H1 (cell line): ENCODE measurements at regions not wholly inside any gene's neighbourhood (a gene's known extent, or its start where the extent isn't known, plus 50 kb on each side); places are given as distances from the start of the nearest gene placed in this dataset.
A peak's percentile ranks its signal among the peaks of the same experiment; 100 is the strongest.

ENCODE experiments used
- CTCF ChIA-PET: fragments of 300-600 bp; sonication (Branson Sonifier 250); formaldehyde crosslinking; loops from one replicate; lab custom pipeline; 2021; ENCODE audit not compliant: partially characterized antibody; lab: Charles Lee
- POLR2A ChIA-PET: fragments of 300-600 bp; sonication (Branson Sonifier 250); formaldehyde crosslinking; loops from one replicate; lab custom pipeline; 2021; ENCODE audit warnings: inconsistent platforms; ENCODE audit not compliant: partially characterized antibody; lab: Charles Lee
- DNase-seq, 2 experiments: peaks; one replicate each; pipeline versions ENCODE4 v3.0.0 to v3.0.0-alpha.2; 2010 to 2022; ENCODE audit warnings: low spot score in 2 of 2, low read depth in 1 of 2, mixed read lengths in 1 of 2
- FAIRE-seq: peaks from 2 replicates; lab custom pipeline; 2011; peaks lifted over from hg19 to GRCh38; lab: Jason Lieb, UNC
- H2AFZ ChIP-seq: 2 replicates; pipeline ENCODE4 v1.8.1; 2012; ENCODE audit warnings: low read length, inconsistent platforms
- H2AK5ac ChIP-seq: 2 replicates; pipeline ENCODE4 v1.6.1; 2013; ENCODE audit warnings: low read depth, low read length
- H2BK120ac ChIP-seq: replicated peaks from 2 replicates; pipeline ENCODE3; 2013; ENCODE audit warnings: low read depth, low read length, inconsistent platforms
- H2BK12ac ChIP-seq: 2 replicates; pipeline ENCODE4 v1.6.1; 2013; ENCODE audit warnings: low read depth, low read length
- H2BK15ac ChIP-seq: 2 replicates; pipeline ENCODE4 v1.6.1; 2013; ENCODE audit warnings: low read length
- H2BK20ac ChIP-seq: 2 replicates; pipeline ENCODE4 v1.6.1; 2013; ENCODE audit warnings: low read length
- H2BK5ac ChIP-seq: 2 replicates; pipeline ENCODE4 v1.6.1; 2013; ENCODE audit warnings: low read depth, low read length
- H3K14ac ChIP-seq: 2 replicates; pipeline ENCODE4 v1.6.1; 2013; ENCODE audit warnings: inconsistent platforms; ENCODE audit not compliant: insufficient read length
- H3K18ac ChIP-seq: 2 replicates; pipeline ENCODE4 v1.6.1; 2013; ENCODE audit warnings: low read length; ENCODE audit errors: extremely low read depth
- H3K23ac ChIP-seq: 2 replicates; pipeline ENCODE4 v1.6.1; 2013; ENCODE audit warnings: inconsistent platforms; ENCODE audit not compliant: insufficient read length
- H3K23me2 ChIP-seq: 2 replicates; pipeline ENCODE4 v1.6.1; 2013; ENCODE audit warnings: low read depth, low read length
- H3K27ac ChIP-seq: 2 replicates; pipeline ENCODE4 v1.6.1; 2011; ENCODE audit warnings: low read depth, low read length, inconsistent platforms
- H3K27me3 ChIP-seq, 4 experiments: replicated peaks in 1 of 4; 1 replicate in 1 of 4; 2 replicates in 3 of 4; pipeline versions ENCODE4 v1.6.1 to v1.8.1; 2011 to 2013; ENCODE audit warnings: low read length in 3 of 4, mild to moderate bottlenecking in 3 of 4, inconsistent platforms in 2 of 4, mixed read lengths in 2 of 4, moderate library complexity in 1 of 4; ENCODE audit not compliant: control insufficient read depth in 3 of 4, insufficient read depth in 3 of 4; ENCODE audit errors: extremely low read depth in 1 of 4
- H3K36me3 ChIP-seq, 4 experiments: 2 replicates each; pipeline versions ENCODE4 v1.6.1 to v1.8.1; 2011 to 2013; ENCODE audit warnings: mild to moderate bottlenecking in 4 of 4, low read length in 3 of 4, moderate library complexity in 2 of 4, control low read depth in 1 of 4, inconsistent platforms in 1 of 4; ENCODE audit not compliant: insufficient read depth in 4 of 4, control insufficient read depth in 2 of 4
- H3K4ac ChIP-seq: replicated peaks from 2 replicates; pipeline ENCODE3; 2013; ENCODE audit warnings: low read length, low read depth, mixed read lengths, inconsistent platforms; ENCODE audit not compliant: insufficient read length
- H3K4me1 ChIP-seq, 4 experiments: replicated peaks in 1 of 4; 1 replicate in 1 of 4; 2 replicates in 3 of 4; pipeline versions ENCODE4 v1.6.1 to v1.8.1; 2011 to 2013; ENCODE audit warnings: low read length in 3 of 4, inconsistent platforms in 2 of 4, mixed read lengths in 1 of 4; ENCODE audit not compliant: insufficient read depth in 4 of 4, control insufficient read depth in 3 of 4
- H3K4me2 ChIP-seq, 2 experiments: 2 replicates each; pipeline versions ENCODE4 v1.6.1 to v1.8.1; 2011 to 2013; ENCODE audit warnings: low read depth in 2 of 2, low read length in 2 of 2, control low read depth in 1 of 2, inconsistent platforms in 1 of 2, mild to moderate bottlenecking in 1 of 2; ENCODE audit not compliant: insufficient read depth in 1 of 2
- H3K4me3 ChIP-seq, 4 experiments: fragments of 200-600, 300-600 bp in 1 of 4; sonication (generic), shearing (Covaris generic), sonication (Bioruptor Twin) in 1 of 4; 2 replicates each; pipeline versions ENCODE4 v1.5.1 to v1.8.1; 2011 to 2016; ENCODE audit warnings: low read length in 4 of 4, low read depth in 3 of 4, control low read depth in 2 of 4, inconsistent platforms in 2 of 4, mild to moderate bottlenecking in 2 of 4, mixed read lengths in 1 of 4, moderate library complexity in 1 of 4; ENCODE audit not compliant: insufficient read depth in 2 of 4; ENCODE audit errors: extremely low read depth in 1 of 4
- H3K56ac ChIP-seq: replicated peaks from 2 replicates; pipeline ENCODE3; 2013; ENCODE audit warnings: low read depth, mild to moderate bottlenecking, mixed read lengths, low read length, inconsistent platforms; ENCODE audit not compliant: insufficient read length
- H3K79me1 ChIP-seq: 2 replicates; pipeline ENCODE4 v1.6.1; 2013; ENCODE audit warnings: low read depth, low read length, control low read depth
- H3K79me2 ChIP-seq, 2 experiments: 2 replicates each; pipeline versions ENCODE4 v1.6.1 to v1.8.1; 2012 to 2013; ENCODE audit warnings: low read length in 2 of 2, mild to moderate bottlenecking in 2 of 2, inconsistent platforms in 1 of 2; ENCODE audit not compliant: insufficient read depth in 2 of 2, control insufficient read depth in 1 of 2
- H3K9ac ChIP-seq, 4 experiments: replicated peaks in 1 of 4; 1 replicate in 1 of 4; 2 replicates in 3 of 4; pipeline versions ENCODE4 v1.6.1 to v1.8.1; 2011 to 2013; ENCODE audit warnings: low read depth in 3 of 4, low read length in 3 of 4, control low read depth in 2 of 4, mild to moderate bottlenecking in 2 of 4, moderate library complexity in 2 of 4, inconsistent platforms in 1 of 4; ENCODE audit errors: extremely low read depth in 1 of 4
- H3K9me3 ChIP-seq, 2 experiments: 2 replicates each; pipeline versions ENCODE4 v1.6.1 to v1.8.1; 2012 to 2013; ENCODE audit warnings: mild to moderate bottlenecking in 2 of 2, moderate library complexity in 2 of 2, control low read depth in 1 of 2, inconsistent platforms in 1 of 2, low read depth in 1 of 2, low read length in 1 of 2, mixed read lengths in 1 of 2; ENCODE audit not compliant: insufficient read depth in 2 of 2
- H4K20me1 ChIP-seq, 2 experiments: replicated peaks in 1 of 2; 2 replicates each; pipeline versions ENCODE3 to v1.8.1; 2011 to 2013; ENCODE audit warnings: inconsistent platforms in 2 of 2, low read length in 2 of 2, mild to moderate bottlenecking in 1 of 2; ENCODE audit not compliant: insufficient read depth in 2 of 2, control insufficient read depth in 1 of 2
- H4K5ac ChIP-seq: 2 replicates; pipeline ENCODE4 v1.6.1; 2013; ENCODE audit warnings: low read length, low read depth, mixed read lengths, inconsistent platforms; ENCODE audit not compliant: insufficient read length
- H4K8ac ChIP-seq: 2 replicates; pipeline ENCODE4 v1.8.0; 2013; ENCODE audit warnings: mild to moderate bottlenecking, moderate library complexity, low read length, inconsistent platforms; ENCODE audit not compliant: insufficient read depth; ENCODE audit errors: extremely low read depth
- H4K91ac ChIP-seq: replicated peaks from 2 replicates; pipeline ENCODE3; 2013; ENCODE audit warnings: low read length, mixed read lengths, inconsistent platforms; ENCODE audit not compliant: insufficient read length
- CBX5 ChIP-seq: fragments of 300-800, 300-1000 bp; sonication (generic); IDR thresholded peaks from 2 replicates; pipeline ENCODE4 v1.7.1; 2016; ENCODE audit warnings: antibody characterized with exemption, low read length, low read depth
- EP300 ChIP-seq, 2 experiments: IDR thresholded peaks; 1 replicate in 1 of 2; 2 replicates in 1 of 2; pipeline ENCODE4 v1.6.1; 2011 to 2012; ENCODE audit warnings: low read depth in 2 of 2, low read length in 2 of 2, mild to moderate bottlenecking in 2 of 2, borderline replicate concordance in 1 of 2, inconsistent platforms in 1 of 2, moderate library complexity in 1 of 2
- JUN ChIP-seq: IDR thresholded peaks from 2 replicates; pipeline ENCODE4 v1.6.1; 2011; ENCODE audit warnings: low read depth, mild to moderate bottlenecking, improper control_type of control experiment, low read length
- KDM1A ChIP-seq: fragments of 200-600, 300-600 bp; sonication (generic); IDR thresholded peaks from 2 replicates; pipeline ENCODE4 v1.7.1; 2016; ENCODE audit warnings: mild to moderate bottlenecking, low read length, borderline replicate concordance
- MAFK ChIP-seq: IDR thresholded peaks from 2 replicates; pipeline ENCODE4 v1.6.1; 2012; ENCODE audit warnings: low read depth, mild to moderate bottlenecking, improper control_type of control experiment, low read length
- POU5F1 ChIP-seq: IDR thresholded peaks from 2 replicates; pipeline ENCODE4 v1.6.1; 2011; ENCODE audit warnings: low read depth, mild to moderate bottlenecking, low read length, moderate library complexity
- RFX5 ChIP-seq: IDR thresholded peaks from 2 replicates; pipeline ENCODE4 v1.6.1; 2011; ENCODE audit warnings: low read depth, low read length, improper control_type of control experiment, borderline replicate concordance
- SP1 ChIP-seq: IDR thresholded peaks from 2 replicates; pipeline ENCODE4 v1.6.1; 2011; ENCODE audit warnings: low read depth, low read length
- TBP ChIP-seq: IDR thresholded peaks from 2 replicates; pipeline ENCODE4 v1.6.1; 2011; ENCODE audit warnings: low read depth, low read length, improper control_type of control experiment
- ZNF274 ChIP-seq: IDR thresholded peaks from 2 replicates; pipeline ENCODE4 v1.7.0; 2012; ENCODE audit warnings: low read length, borderline replicate concordance; ENCODE audit errors: extremely low read depth
- WGBS, 2 experiments: shearing (Covaris generic) in 1 of 2; methylation state at CpG; one replicate each; pipeline versions ENCODE4 v1.1.6 to v1.1.7; 2013 to 2015; ENCODE audit warnings: low lambda C conversion rate in 2 of 2, mixed read lengths in 2 of 2, inconsistent platforms in 1 of 2, low coverage in 1 of 2, missing lambda C conversion rate in 1 of 2; ENCODE audit not compliant: insufficient replicate concordance in 2 of 2, insufficient coverage in 1 of 2, insufficient read length in 1 of 2; ENCODE audit errors: extremely low coverage in 1 of 2, missing lambda C conversion rate in 1 of 2; 5-methylcytosine and 5-hydroxymethylcytosine counted together
- TF ChIP-seq, protein P1 (sequence below): IDR thresholded peaks from 2 replicates; pipeline ENCODE4 v1.6.1; 2011; ENCODE audit warnings: low read depth, mild to moderate bottlenecking, low read length; ENCODE audit not compliant: insufficient read depth
- TF ChIP-seq, protein P2 (sequence below): IDR thresholded peaks from 2 replicates; pipeline ENCODE4 v1.6.1; 2012; ENCODE audit warnings: inconsistent platforms

DNA sequence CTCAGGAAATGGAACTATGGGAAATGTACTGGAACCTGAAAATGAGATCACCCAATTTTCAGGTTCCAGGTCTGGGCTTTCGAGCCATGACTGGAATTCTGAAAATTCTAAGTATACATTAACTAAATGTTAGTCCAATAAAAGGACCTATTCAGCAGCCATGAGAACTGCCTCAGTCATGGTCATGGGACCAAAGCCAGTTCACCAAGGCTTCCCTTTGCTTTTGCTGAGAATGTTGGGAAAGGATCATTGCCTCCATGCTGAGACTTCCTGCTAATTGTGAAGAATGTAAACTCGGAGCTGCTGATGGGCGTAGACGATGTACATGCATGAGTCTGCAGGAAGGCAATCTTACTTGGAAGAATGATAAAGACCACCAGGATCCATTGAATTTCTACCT, 624.4 kb upstream of the SOX11 start:
- H2AK5ac ChIP-seq: peak overlapping the region; percentile 46; the same call in 1 of the 2 replicates
- H2BK15ac ChIP-seq: no peak overlapping the region
- H3K27ac ChIP-seq: no peak overlapping the region
- H3K4ac ChIP-seq: no peak overlapping the region
- POLR2A ChIA-PET: no interaction called here
- no peak overlapping the region for H3K9ac ChIP-seq
- H2BK12ac ChIP-seq: peak overlapping the region; percentile 51; the same call in 1 of the 2 replicates
- H3K27me3 ChIP-seq: no peaks in the 10 kb centered on the region
- CTCF ChIA-PET: no interaction called here
- no peak for DNase-seq
- H3K36me3 ChIP-seq: no peaks in the 10 kb centered on the region
- no peaks in the 10 kb centered on the region for H3K79me1 ChIP-seq
- no peaks in the 10 kb centered on the region for H3K79me2 ChIP-seq
- no peaks in the 10 kb centered on the region for H4K20me1 ChIP-seq
- H2BK20ac ChIP-seq: peak overlapping the region; percentile 25; the same call in 1 of the 2 replicates
- H2BK5ac ChIP-seq: no peak overlapping the region
- H4K5ac ChIP-seq: no peak overlapping the region
- no peak overlapping the region for H3K56ac ChIP-seq
- no peak overlapping the region for H2AFZ ChIP-seq
- no peak overlapping the region for H3K4me2 ChIP-seq
- H3K9me3 ChIP-seq: no peaks in the 10 kb centered on the region
- no peak overlapping the region for H4K91ac ChIP-seq
- no peak overlapping the region for H4K8ac ChIP-seq
- H2BK120ac ChIP-seq: no peak overlapping the region
- no peak overlapping the region; a peak in 1 of 8 replicates for H3K4me3 ChIP-seq
- H3K14ac ChIP-seq: no peak overlapping the region
- peaks cover 3% of the 10 kb centered on the region; the same call in 1 of the 2 replicates for H3K23me2 ChIP-seq
- no peak overlapping the region for H3K23ac ChIP-seq
- peaks cover 3 to 12% (median 10%) of the 10 kb centered on the region in 4 experiments; a peak in 6 of 7 replicates for H3K4me1 ChIP-seq
- no peak for FAIRE-seq
- 95% methylated on average over 4 of the region's 4 CpGs; no CpG with 5 or more reads in 1 of the 2 experiments for WGBS, 2 experiments
- TF ChIP-seq POU5F1 (no peak), SP1 (no peak), CBX5 (no peak), TBP (no peak), MAFK (no peak), EP300 (IDR thresholded peaks at IDR 0.05; ENCODE audit: borderline replicate concordance in 1 of 2, low read depth in 2 of 2, low read length in 2 of 2) (no peak), ZNF274 (no peak), JUN (no peak), RFX5 (no peak), KDM1A (no peak)
- TF ChIP-seq, protein P1, sequence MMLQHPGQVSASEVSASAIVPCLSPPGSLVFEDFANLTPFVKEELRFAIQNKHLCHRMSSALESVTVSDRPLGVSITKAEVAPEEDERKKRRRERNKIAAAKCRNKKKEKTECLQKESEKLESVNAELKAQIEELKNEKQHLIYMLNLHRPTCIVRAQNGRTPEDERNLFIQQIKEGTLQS: no peak
- TF ChIP-seq, protein P2, sequence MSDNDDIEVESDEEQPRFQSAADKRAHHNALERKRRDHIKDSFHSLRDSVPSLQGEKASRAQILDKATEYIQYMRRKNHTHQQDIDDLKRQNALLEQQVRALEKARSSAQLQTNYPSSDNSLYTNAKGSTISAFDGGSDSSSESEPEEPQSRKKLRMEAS: no peak
- TF ChIP-seq, all 59 proteins: peak for 0
- no peak overlapping the region for H3K18ac ChIP-seq
